Stomach (tissue), 8 donors: ENCODE measurements at regions not wholly inside any gene's neighbourhood (a gene's known extent, or its start where the extent isn't known, plus 50 kb on each side); places are given as distances from the start of the nearest gene placed in this dataset.

Experiments
- DNase-seq, 2 donors: peaks; one replicate each; pipeline versions ENCODE4 v3.0.0 to v3.0.0-alpha.2; 2013 to 2019
- H3K27ac ChIP-seq, 5 donors: fragments of 200-600 bp in 4 of 5; sonication (generic) in 4 of 5; one replicate each; pipeline ENCODE4 v1.5.1; 2013 to 2019; ENCODE audit warnings: mild to moderate bottlenecking in 1 of 5, moderate library complexity in 1 of 5
- H3K27me3 ChIP-seq, 3 donors: fragments of 200-600 bp; sonication (generic); one replicate each; pipeline ENCODE4 v1.5.1; 2017 to 2019; ENCODE audit warnings: mixed run types in 1 of 3
- H3K36me3 ChIP-seq, 4 donors: fragments of 200-600 bp; sonication (generic); 1 replicate in 3 of 4; 2 replicates in 1 of 4; pipeline ENCODE4 v1.5.1; 2016 to 2019
- H3K4me1 ChIP-seq, 4 donors: fragments of 200-600 bp; sonication (generic); one replicate each; pipeline ENCODE4 v1.5.1; 2016 to 2019
- H3K4me3 ChIP-seq, 4 donors: fragments of 200-600 bp; sonication (generic) in 3 of 4; one replicate each; pipeline ENCODE4 v1.5.1; 2016 to 2019; ENCODE audit warnings: mild to moderate bottlenecking in 1 of 4
- H3K9me3 ChIP-seq, 4 donors: fragments of 200-600 bp; sonication (generic); one replicate each; pipeline ENCODE4 v1.5.1; 2016 to 2019
- EP300 ChIP-seq: sonication (generic); formaldehyde crosslinking; IDR thresholded peaks from one replicate; pipeline ENCODE4 v1.6.1; 2017; ENCODE audit warnings: antibody characterized with exemption
- POLR2A ChIP-seq, 4 donors: fragments of 450-650 bp; IDR thresholded peaks; one replicate each; pipeline ENCODE4 v1.6.1; 2016; ENCODE audit warnings: antibody characterized with exemption in 4 of 4, control low read depth in 2 of 4, mild to moderate bottlenecking in 1 of 4, moderate library complexity in 1 of 4
- POLR2AphosphoS5 ChIP-seq, 3 donors: sonication (generic); formaldehyde crosslinking; IDR thresholded peaks; one replicate each; pipeline ENCODE4 v1.6.1; 2016; ENCODE audit warnings: antibody characterized with exemption in 3 of 3
- WGBS, 5 donors: extraction: QIAGEN DNeasy Blood & Tissue Kit in 3 of 5; methylation state at CpG; one replicate each; pipeline versions ENCODE4 v1.1.5 to v1.1.7; 2013 to 2018; 5-methylcytosine and 5-hydroxymethylcytosine counted together
- intact Hi-C: fragments of 100-400 bp; cut with DNase I; formaldehyde crosslinking; loops from one replicate; pipeline ENCODE4 v1.15.1; 2023; ENCODE audit warnings: low total_unique reads
- TF ChIP-seq, protein P1 (sequence below), 7 experiments: fragments of 450-650 bp in 4 of 7; fragments of 200-600 bp in 3 of 7; sonication (generic) in 3 of 7; IDR thresholded peaks; one replicate each; pipeline ENCODE4 v1.5.1; 2016 to 2019; ENCODE audit warnings: antibody characterized with exemption in 7 of 7, control low read depth in 2 of 7, mild to moderate bottlenecking in 1 of 7
- donor health status: healthy with polysubstance abuse.
- donor health status: Bipolar disorder and iron deficiency.
- donor health status: healthy.

DNA sequence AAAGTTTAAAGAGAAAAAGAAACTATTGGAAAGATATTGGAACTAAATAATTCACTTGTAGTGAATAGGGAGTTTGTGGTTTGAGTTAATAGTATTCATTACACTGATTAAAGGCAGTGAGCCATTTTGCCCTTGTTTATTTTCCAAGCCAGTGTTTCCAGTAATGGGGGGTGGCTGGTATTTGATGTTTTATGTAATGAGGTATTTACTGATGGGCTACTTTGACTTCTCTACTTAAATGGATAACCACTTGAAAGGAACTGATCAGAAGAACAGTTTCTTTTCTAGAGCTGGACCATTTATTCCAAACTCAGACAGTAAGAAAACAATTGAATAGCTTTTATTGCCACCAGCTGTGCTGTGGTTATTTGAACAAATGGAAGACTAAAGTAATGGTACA is 227.0 kb upstream of the HDAC9 start:
- intact Hi-C loops = no loop called here
- no peaks in the 10 kb centered on the region for H3K9me3 ChIP-seq
- no peaks in the 10 kb centered on the region for H3K36me3 ChIP-seq
- no peaks in the 10 kb centered on the region for H3K4me1 ChIP-seq
- H3K27ac ChIP-seq = no peak overlapping the region
- no peaks in the 10 kb centered on the region for H3K27me3 ChIP-seq
- TF ChIP-seq POLR2AphosphoS5 (IDR thresholded peaks at IDR 0.05) (no peak), EP300 (no peak), POLR2A (IDR thresholded peaks at IDR 0.05) (no peak)
- TF ChIP-seq, protein P1, sequence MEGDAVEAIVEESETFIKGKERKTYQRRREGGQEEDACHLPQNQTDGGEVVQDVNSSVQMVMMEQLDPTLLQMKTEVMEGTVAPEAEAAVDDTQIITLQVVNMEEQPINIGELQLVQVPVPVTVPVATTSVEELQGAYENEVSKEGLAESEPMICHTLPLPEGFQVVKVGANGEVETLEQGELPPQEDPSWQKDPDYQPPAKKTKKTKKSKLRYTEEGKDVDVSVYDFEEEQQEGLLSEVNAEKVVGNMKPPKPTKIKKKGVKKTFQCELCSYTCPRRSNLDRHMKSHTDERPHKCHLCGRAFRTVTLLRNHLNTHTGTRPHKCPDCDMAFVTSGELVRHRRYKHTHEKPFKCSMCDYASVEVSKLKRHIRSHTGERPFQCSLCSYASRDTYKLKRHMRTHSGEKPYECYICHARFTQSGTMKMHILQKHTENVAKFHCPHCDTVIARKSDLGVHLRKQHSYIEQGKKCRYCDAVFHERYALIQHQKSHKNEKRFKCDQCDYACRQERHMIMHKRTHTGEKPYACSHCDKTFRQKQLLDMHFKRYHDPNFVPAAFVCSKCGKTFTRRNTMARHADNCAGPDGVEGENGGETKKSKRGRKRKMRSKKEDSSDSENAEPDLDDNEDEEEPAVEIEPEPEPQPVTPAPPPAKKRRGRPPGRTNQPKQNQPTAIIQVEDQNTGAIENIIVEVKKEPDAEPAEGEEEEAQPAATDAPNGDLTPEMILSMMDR (IDR thresholded peaks at IDR 0.05) = no peak
- no peak for DNase-seq
- H3K4me3 ChIP-seq = no peak overlapping the region

DNA sequence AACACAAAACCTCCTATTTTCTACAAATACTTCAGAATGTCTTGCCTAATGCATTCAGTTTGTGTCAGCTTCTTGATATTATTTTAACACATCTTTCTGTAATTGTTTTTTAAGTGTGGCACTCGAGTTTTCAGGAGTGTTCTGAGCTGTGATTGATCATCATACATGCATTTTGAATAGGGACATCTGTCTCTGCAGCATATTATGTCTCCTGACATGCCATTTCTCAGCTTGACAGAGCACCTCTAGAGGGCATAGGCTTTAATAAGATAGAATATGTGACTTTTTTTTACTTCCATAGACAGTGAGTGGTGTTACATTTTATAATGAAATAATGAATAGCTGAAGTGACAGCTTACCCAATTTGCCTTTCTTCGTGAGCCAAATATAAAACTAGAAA is 219.2 kb upstream of the HDAC9 start:
- Histone ChIP-seq H3K36me3 (no peaks in the 10 kb centered on the region), H3K4me1 (no peaks in the 10 kb centered on the region), H3K27me3 (no peaks in the 10 kb centered on the region), H3K4me3 (no peak overlapping the region), H3K27ac (no peak overlapping the region), H3K9me3 (no peaks in the 10 kb centered on the region)
- intact Hi-C loops = no loop called here
- WGBS, 5 donors = 57 to 79% (median 75%) methylated on average over 2 of the region's 2 CpGs
- TF ChIP-seq POLR2A (IDR thresholded peaks at IDR 0.05) (no peak), POLR2AphosphoS5 (IDR thresholded peaks at IDR 0.05) (no peak), EP300 (no peak)
- TF ChIP-seq, protein P1 (IDR thresholded peaks at IDR 0.05) = no peak
- no peak for DNase-seq

DNA sequence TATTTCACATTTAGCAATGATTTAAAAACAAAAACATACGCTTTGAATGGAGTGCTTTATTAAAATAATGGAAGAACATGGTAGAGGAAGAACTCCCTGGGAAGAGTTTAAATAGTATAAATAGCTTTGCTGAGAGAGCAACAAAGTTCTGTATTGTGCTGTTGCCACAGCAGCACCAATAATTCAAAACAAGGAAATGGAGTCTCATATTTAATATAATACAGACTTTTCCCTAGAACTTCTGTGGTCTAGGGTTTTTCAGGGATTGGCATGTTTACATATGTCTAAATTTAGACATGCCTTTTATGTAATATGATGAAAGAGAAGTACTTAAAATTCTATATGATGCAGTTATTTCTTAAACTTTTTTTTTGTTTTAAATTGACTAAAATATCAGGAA is 217.2 kb upstream of the HDAC9 start:
- no peaks in the 10 kb centered on the region for H3K27me3 ChIP-seq
- H3K9me3 ChIP-seq = no peaks in the 10 kb centered on the region
- H3K4me1 ChIP-seq = no peaks in the 10 kb centered on the region
- intact Hi-C loops = no loop called here
- H3K4me3 ChIP-seq = no peak overlapping the region
- WGBS, 5 donors = 63 to 83% (median 71%) methylated on average over 1 of the region's 1 CpG
- no peak overlapping the region for H3K27ac ChIP-seq
- no peak for TF ChIP-seq POLR2AphosphoS5 (IDR thresholded peaks at IDR 0.05)
- TF ChIP-seq, protein P1 (IDR thresholded peaks at IDR 0.05) = no peak
- TF ChIP-seq POLR2A (IDR thresholded peaks at IDR 0.05) = no peak
- no peak for TF ChIP-seq EP300
- no peaks in the 10 kb centered on the region for H3K36me3 ChIP-seq
- DNase-seq = peak in 1 of 2 donors; percentile 47

GRCh38 chr7:18283045-18283444 is 212.5 kb upstream of the HDAC9 start:
- intact Hi-C loops = no loop called here
- Histone ChIP-seq H3K4me1 (no peaks in the 10 kb centered on the region), H3K4me3 (no peak overlapping the region), H3K36me3 (no peaks in the 10 kb centered on the region), H3K9me3 (no peaks in the 10 kb centered on the region), H3K27me3 (no peaks in the 10 kb centered on the region), H3K27ac (no peak overlapping the region)
- WGBS, 5 donors = 0% methylated on average over 1 of the region's 1 CpG
- DNase-seq = no peak
- TF ChIP-seq POLR2A (IDR thresholded peaks at IDR 0.05) = no peak
- no peak for TF ChIP-seq POLR2AphosphoS5 (IDR thresholded peaks at IDR 0.05)
- TF ChIP-seq, protein P1 (IDR thresholded peaks at IDR 0.05) = no peak
- TF ChIP-seq EP300 = no peak
